Lung (tissue), 11 donors: ENCODE measurements at regions not wholly inside any gene's neighbourhood (a gene's known extent, or its start where the extent isn't known, plus 50 kb on each side); places are given as distances from the start of the nearest gene placed in this dataset.

ENCODE experiments used
- ATAC-seq: fragments of 200-7000 bp; cut with Tn5 transposase; one replicate; pipeline ENCODE4 v1.9.1; 2020; ENCODE audit warnings: moderate number of reproducible peaks; ENCODE audit not compliant: insufficient read depth, low FRiP score
- DNase-seq, 3 donors: peaks; one replicate each; pipeline ENCODE4 v3.0.0-alpha.2; 2013 to 2017
- H3K27ac ChIP-seq, 2 donors: one replicate each; pipeline ENCODE4 v1.5.1; 2013; ENCODE audit warnings: mild to moderate bottlenecking in 2 of 2, moderate library complexity in 2 of 2, control low read depth in 1 of 2, inconsistent platforms in 1 of 2, low read depth in 1 of 2, low read length in 1 of 2
- H3K27me3 ChIP-seq, 3 donors: one replicate each; pipeline ENCODE4 v1.5.1; 2013; ENCODE audit warnings: low read length in 2 of 3; ENCODE audit not compliant: control insufficient read depth in 3 of 3, insufficient read depth in 3 of 3
- H3K36me3 ChIP-seq, 4 donors: one replicate each; pipeline ENCODE4 v1.5.1; 2013; ENCODE audit warnings: low read length in 4 of 4, mild to moderate bottlenecking in 1 of 4, moderate library complexity in 1 of 4; ENCODE audit not compliant: control insufficient read depth in 4 of 4, insufficient read depth in 4 of 4
- H3K4me1 ChIP-seq, 5 donors: one replicate each; pipeline ENCODE4 v1.5.1; 2013; ENCODE audit warnings: low read length in 5 of 5, mild to moderate bottlenecking in 2 of 5, moderate library complexity in 1 of 5; ENCODE audit not compliant: control insufficient read depth in 5 of 5, insufficient read depth in 5 of 5
- H3K4me3 ChIP-seq: one replicate; pipeline ENCODE4 v1.5.1; 2013; ENCODE audit warnings: mild to moderate bottlenecking, control low read depth, moderate library complexity
- H3K9ac ChIP-seq, 2 donors: one replicate each; pipeline ENCODE4 v1.5.1; 2013; ENCODE audit warnings: low read length in 2 of 2, control low read depth in 1 of 2; ENCODE audit not compliant: insufficient read depth in 1 of 2
- H3K9me3 ChIP-seq, 4 donors: one replicate each; pipeline ENCODE4 v1.5.1; 2013; ENCODE audit warnings: low read length in 3 of 4, mild to moderate bottlenecking in 1 of 4, moderate library complexity in 1 of 4; ENCODE audit not compliant: control insufficient read depth in 4 of 4, insufficient read depth in 3 of 4
- WGBS, 2 donors: extraction: QIAGEN DNeasy Blood & Tissue Kit; methylation state at CpG; one replicate each; pipeline ENCODE4 v1.1.7; 2013; 5-methylcytosine and 5-hydroxymethylcytosine counted together
- TF ChIP-seq, protein P1 (sequence below): IDR thresholded peaks from 2 replicates; pipeline ENCODE4 v1.5.1; 2012; ENCODE audit warnings: mild to moderate bottlenecking; ENCODE audit errors: control extremely low read depth, extremely low read depth
- donor health status: control.
- donor health status: control.
- donor health status: Bipolar disorder and iron deficiency.
- donor health status: healthy.
- donor health status: DM: yes; HTN: yes; CAD: no.

DNA sequence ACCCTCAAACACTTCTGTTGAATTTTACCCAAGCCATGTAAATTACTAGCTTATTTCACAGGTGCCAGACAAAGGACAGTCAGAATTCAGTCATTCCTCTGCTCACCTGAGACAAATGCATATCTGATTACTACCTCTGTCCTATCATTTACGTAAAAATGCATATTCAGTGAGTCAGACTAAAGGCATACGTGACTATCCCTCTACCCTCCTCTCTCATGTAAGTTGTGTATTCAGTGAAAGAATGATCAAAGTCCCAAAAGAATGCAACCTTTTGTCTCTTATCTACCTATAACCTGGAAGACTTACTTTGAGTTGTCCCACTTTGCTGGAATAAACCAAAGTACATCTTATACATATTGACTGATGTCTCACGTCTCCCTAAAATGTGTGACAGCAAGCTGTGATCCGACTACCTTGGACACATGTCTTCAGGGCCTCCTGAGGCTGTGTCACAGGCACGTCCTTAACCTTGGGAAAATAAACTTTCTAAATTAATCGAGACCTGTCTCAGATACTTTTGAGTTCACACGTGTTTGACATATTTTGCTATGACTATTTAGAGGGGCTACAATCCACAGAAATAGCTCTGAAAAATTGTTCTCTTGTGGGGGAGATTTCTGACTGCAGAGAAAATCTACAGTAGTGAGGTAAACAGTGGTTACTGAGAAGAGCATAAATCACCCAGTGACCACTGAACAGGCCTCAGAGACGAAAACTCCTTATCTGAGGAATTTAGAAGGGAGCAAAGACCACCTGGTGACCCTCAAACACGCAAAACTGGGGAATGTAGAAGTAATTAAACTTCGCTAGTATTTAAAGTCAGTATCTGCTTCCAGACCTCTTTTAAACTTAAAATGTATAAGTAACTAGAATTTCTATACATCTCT, 1575.8 kb downstream of the STIM2 start:
- Histone ChIP-seq H3K27me3 (no peaks in the 10 kb centered on the region), H3K36me3 (no peaks in the 10 kb centered on the region), H3K4me3 (no peak overlapping the region), H3K9me3 (no peaks in the 10 kb centered on the region), H3K27ac (no peak overlapping the region), H3K9ac (no peak overlapping the region), H3K4me1 (no peaks in the 10 kb centered on the region)
- ATAC-seq = no peak
- DNase-seq = no peak
- WGBS, 2 donors = 67% methylated on average over 10 of the region's 10 CpGs
- TF ChIP-seq, protein P1, sequence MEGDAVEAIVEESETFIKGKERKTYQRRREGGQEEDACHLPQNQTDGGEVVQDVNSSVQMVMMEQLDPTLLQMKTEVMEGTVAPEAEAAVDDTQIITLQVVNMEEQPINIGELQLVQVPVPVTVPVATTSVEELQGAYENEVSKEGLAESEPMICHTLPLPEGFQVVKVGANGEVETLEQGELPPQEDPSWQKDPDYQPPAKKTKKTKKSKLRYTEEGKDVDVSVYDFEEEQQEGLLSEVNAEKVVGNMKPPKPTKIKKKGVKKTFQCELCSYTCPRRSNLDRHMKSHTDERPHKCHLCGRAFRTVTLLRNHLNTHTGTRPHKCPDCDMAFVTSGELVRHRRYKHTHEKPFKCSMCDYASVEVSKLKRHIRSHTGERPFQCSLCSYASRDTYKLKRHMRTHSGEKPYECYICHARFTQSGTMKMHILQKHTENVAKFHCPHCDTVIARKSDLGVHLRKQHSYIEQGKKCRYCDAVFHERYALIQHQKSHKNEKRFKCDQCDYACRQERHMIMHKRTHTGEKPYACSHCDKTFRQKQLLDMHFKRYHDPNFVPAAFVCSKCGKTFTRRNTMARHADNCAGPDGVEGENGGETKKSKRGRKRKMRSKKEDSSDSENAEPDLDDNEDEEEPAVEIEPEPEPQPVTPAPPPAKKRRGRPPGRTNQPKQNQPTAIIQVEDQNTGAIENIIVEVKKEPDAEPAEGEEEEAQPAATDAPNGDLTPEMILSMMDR = no peak

DNA sequence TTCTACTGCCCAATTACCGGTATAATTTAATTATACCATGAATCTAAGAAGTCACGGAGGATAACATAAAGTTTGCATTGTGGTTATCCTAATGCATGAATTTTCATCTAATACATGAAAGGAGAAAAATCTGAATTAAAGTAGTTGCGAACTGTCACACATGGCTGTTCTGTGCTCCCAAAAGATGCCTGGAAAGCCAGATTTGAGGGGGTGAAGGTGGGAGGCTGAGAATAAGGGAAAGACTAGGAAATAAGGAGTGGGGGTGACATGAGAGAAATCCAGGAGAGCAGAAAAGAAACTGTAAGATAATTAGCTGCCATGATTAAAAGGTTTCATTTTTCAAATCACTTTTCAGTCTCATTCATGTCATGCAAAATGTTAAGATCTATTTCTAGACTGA, 1582.7 kb downstream of the STIM2 start:
- Histone ChIP-seq H3K27ac (no peak overlapping the region), H3K27me3 (no peaks in the 10 kb centered on the region), H3K9ac (no peak overlapping the region), H3K4me3 (no peak overlapping the region), H3K36me3 (no peaks in the 10 kb centered on the region), H3K4me1 (no peaks in the 10 kb centered on the region), H3K9me3 (no peaks in the 10 kb centered on the region)
- DNase-seq (no peak), ATAC-seq (no peak)
- 92 to 98% methylated on average over 3 of the region's 3 CpGs for WGBS, 2 donors
- TF ChIP-seq, protein P1 = no peak

DNA sequence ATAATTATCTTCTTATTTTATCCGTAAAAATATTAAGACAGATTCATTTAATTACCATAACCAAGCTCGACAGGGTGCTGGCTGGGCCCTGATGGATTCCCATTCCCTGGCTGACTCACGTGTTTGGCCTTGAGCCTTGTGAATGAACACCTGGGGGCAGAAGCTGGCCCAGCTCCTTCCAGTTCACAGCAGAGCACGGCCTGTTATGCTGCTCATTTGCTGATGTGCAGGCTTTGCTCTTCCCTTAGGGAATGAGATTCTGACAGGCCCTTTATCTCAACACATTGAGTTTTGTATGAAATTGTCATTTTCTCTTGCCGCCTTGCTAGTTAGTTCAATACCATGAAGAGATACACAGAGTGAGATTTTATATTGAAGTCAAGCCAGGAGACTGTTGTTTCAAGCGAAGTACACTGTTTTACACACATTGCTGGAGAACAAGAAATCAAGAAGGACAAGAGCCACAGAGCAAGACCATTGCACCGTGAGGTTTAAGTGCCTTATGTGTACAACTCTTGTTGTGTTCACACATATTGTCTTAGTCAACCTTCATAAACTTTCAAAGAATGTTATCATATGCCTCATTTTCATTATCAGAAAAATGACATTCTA, 1583.3 kb downstream of the STIM2 start:
- ATAC-seq = no peak
- H3K27me3 ChIP-seq = no peaks in the 10 kb centered on the region
- H3K9me3 ChIP-seq = no peaks in the 10 kb centered on the region
- H3K9ac ChIP-seq = no peak overlapping the region
- H3K27ac ChIP-seq = no peak overlapping the region
- no peaks in the 10 kb centered on the region for H3K36me3 ChIP-seq
- TF ChIP-seq, protein P1 = no peak
- H3K4me1 ChIP-seq = no peaks in the 10 kb centered on the region
- no peak for DNase-seq
- WGBS, 2 donors = 72 to 80% methylated on average over 7 of the region's 7 CpGs
- H3K4me3 ChIP-seq = no peak overlapping the region
